22Rv1 (cell line): ENCODE measurements at regions not wholly inside any gene's neighbourhood (a gene's known extent, or its start where the extent isn't known, plus 50 kb on each side); places are given as distances from the start of the nearest gene placed in this dataset.

Experiments used
- ZFX ChIP-seq: fragments of 450-650 bp; IDR thresholded peaks from 2 replicates; pipeline ENCODE4 v1.6.1; 2017; ENCODE audit warnings: antibody characterized with exemption, borderline replicate concordance
- TF ChIP-seq, protein P1 (sequence below): fragments of 450-650 bp; IDR thresholded peaks from 2 replicates; pipeline ENCODE4 v1.5.1; 2017; ENCODE audit warnings: mild to moderate bottlenecking

DNA sequence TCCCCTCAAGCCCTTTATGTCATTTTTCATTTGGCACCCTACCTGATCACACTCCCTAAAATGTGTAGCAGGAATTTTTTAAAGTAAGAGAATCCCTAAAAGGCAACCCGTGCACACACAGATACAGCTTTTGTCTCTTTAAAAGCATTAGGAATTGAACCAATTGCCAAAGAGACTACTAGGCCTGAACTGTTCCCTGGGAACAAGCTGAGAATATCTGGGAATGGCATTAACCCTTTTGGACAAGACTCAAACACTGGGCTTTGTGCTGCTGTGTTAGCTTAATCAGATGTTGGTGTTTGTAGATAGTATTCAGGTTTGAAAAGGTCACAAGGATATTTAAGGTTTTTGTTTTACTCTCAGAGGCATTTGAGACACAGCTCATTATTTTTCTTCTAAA, 414.4 kb upstream of the PDZRN3 start:
- TF ChIP-seq, protein P1, sequence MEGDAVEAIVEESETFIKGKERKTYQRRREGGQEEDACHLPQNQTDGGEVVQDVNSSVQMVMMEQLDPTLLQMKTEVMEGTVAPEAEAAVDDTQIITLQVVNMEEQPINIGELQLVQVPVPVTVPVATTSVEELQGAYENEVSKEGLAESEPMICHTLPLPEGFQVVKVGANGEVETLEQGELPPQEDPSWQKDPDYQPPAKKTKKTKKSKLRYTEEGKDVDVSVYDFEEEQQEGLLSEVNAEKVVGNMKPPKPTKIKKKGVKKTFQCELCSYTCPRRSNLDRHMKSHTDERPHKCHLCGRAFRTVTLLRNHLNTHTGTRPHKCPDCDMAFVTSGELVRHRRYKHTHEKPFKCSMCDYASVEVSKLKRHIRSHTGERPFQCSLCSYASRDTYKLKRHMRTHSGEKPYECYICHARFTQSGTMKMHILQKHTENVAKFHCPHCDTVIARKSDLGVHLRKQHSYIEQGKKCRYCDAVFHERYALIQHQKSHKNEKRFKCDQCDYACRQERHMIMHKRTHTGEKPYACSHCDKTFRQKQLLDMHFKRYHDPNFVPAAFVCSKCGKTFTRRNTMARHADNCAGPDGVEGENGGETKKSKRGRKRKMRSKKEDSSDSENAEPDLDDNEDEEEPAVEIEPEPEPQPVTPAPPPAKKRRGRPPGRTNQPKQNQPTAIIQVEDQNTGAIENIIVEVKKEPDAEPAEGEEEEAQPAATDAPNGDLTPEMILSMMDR, result no peak
- TF ChIP-seq ZFX, result no peak
